GM18870 (cell line): ENCODE measurements at regions not wholly inside any gene's neighbourhood (a gene's known extent, or its start where the extent isn't known, plus 50 kb on each side); places are given as distances from the start of the nearest gene placed in this dataset.
A peak's percentile ranks its signal among the peaks of the same experiment; 100 is the strongest.

Source experiments
- ATAC-seq: cut with Tn5 transposase; IDR thresholded peaks from one replicate; pipeline ENCODE4 v1.9.1; 2021; ENCODE audit warnings: moderate library complexity; ENCODE audit not compliant: unreplicated experiment

- no peak for ATAC-seq
Observed at GRCh38 chr1:244339073-244339692, 112.5 kb downstream of the ADSS2 start.

DNA sequence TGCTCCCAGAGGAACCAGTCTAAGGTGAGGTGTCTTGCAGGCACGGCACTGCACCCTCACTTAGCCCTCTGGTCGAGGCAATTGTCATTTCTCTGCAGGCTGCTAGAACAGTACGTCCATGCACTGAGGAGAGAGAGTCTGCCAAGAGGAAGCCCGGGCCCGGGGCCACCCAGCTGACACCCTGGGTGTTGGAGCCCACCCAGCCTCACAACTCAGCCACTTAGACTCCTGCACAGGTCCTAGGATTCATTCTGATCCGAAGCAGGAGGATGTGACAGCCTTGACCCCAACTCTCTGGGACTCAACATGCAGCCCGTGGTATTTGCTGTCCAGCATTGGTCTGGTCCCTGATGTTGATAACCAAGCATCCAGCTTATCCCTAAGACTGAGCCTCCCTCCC, 111.9 kb downstream of the ADSS2 start:
- no peak for ATAC-seq

DNA sequence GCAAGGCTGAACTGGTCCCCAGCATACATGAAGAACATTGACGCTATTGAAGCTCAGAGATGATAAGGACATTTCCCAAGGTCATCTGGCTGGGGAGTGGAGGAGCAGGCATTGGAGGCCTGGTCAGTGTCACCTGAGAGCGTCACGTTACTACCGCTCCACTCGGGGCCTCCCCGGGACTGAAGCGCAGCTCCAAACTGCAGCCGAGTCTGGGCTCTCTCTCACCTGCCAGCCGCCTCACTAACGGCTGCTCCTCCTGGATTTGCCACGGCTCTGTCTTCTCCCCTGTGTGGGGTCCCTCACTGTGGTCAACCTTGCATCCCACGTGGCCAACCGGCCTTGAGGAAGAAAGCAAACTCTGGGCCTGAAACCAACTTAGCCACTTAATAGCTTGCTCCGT, 111.3 kb downstream of the ADSS2 start:
- ATAC-seq, result no peak

GRCh38 chr1:244341455-244342450, 110.0 kb downstream of the ADSS2 start:
- no peak for ATAC-seq

DNA sequence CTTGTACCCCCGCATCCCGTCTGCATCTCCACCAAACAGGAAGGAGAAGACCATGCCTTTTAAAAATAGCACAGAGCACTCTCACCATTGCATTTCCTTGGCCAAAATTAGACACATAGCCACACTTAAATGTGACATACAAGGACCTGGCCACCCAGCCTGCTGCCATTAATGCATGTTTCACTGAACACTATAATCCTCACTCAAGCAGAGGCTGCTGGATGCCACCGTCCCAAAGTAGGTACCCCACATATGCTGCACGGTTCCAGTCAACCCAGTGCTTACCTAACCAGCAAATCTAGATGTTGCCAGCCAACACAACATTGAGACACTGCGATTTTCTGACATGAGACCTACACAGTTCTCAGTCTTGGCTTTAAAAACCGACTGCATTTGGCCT, 107.7 kb downstream of the ADSS2 start:
- no peak for ATAC-seq

GRCh38 chr1:244346972-244347618, 104.6 kb downstream of the ADSS2 start:
- ATAC-seq, result no peak

DNA sequence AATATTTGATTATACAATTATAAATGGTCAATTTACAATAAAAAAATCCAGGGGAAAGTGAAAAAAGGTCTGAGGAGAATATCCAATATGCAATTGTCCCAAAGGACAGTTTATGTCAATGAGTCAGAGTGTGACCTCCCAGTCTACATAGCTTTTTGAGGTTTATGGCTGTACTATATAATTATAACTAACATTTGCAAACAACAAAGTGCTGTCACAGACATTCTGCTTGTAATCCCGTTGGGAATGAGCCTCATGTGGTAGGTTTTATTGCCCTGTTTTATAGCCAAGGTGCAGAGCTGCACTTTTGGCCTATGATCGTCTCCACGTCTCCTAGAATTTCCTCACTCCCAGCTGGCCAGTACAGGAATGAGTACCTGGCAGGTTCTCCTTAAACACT, 103.8 kb downstream of the ADSS2 start:
- no peak for ATAC-seq

DNA sequence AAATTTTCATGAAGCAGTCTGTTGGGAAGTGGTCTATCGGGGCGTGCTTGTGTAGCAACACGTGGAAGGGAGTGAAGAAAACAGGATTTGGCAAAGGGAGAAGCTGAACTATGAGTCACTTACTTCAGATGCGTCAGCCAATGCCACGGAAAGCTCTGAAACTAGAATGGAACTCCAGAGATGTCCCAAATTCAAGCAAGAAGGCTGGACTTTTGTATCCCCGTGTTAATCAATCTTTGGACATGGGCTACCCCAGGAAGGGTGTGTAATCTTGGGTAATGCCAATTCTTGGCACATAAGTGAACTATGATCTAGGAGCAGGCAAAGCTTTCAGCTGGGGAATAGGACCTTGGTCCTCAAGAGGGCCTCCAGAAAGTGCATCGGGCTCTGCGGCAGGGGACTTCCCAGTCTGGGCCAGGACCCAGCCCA, 102.6 kb downstream of the ADSS2 start:
- ATAC-seq, result no peak

- peak; percentile 1 for ATAC-seq
Observed at GRCh38 chr1:244349581-244350001, 102.1 kb downstream of the ADSS2 start.

GRCh38 chr1:244350027-244350426, 101.7 kb downstream of the ADSS2 start:
- ATAC-seq, result peak; percentile 78

DNA sequence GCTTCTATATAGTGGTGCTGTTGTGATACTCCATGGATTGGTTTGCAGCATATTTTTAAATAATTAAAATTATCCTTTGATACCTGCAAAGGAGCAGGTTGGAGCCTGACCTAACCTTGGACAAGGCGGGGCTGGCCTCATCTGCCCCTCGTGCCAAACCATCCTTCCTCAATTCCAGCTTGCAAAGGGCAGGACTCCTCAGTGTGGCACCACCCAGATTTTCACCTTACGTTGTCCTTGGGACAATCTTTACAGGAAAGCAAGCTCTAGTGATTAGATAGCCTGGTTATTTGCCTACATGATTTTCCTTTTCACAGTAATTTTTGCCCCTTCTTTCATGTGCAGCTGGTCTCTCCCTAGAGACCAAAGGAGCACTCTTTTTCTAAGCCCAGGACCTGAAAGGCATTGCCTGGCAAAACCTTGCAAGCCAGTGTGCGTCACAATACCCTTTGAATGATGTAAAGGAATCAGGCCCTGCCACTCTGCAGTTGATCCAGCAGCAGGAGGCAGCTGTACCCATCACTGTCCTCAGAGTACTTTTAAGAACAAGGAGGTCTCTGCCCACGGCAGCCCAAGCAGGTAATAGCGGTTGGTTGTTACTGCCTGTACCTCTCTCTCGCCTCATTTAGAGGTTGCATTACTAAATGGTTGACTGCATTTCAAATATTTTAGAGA, 99.4 kb downstream of the ADSS2 start:
- no peak for ATAC-seq

- peak; percentile 78 for ATAC-seq
Observed at GRCh38 chr1:244353551-244354091, 98.1 kb downstream of the ADSS2 start.

- no peak for ATAC-seq
Observed at GRCh38 chr1:244354810-244355278, 96.9 kb downstream of the ADSS2 start.

DNA sequence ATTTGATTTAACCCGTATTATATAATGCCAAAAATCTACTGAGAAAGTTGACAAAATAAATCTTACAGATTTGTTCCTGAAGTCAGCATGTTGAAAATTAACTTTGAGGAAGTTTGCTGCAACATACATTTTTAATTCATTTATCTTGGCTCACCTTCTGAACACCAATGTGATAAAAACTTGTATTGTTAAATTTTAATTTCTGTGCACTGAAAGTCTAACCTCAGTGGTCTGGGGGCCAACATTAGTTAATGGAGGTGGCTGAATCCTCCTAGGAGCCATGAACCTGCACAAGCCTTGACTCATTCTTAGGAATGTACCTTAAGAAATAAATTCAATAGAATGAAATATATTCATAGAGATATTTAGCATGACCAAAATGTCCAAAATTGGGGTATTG, 95.3 kb downstream of the ADSS2 start:
- ATAC-seq, result no peak
